T-helper 22 cell (primary cell): ENCODE measurements at regions not wholly inside any gene's neighbourhood (a gene's known extent, or its start where the extent isn't known, plus 50 kb on each side); places are given as distances from the start of the nearest gene placed in this dataset.
"Not testable (repeated sequence)": the region's sequence is repeated elsewhere in the genome, so short reads cannot be mapped to it uniquely, and the experiment has no call there.

ENCODE experiments used
- DNase-seq: peaks from one replicate; pipeline ENCODE4 v3.0.0-alpha.2; 2020; ENCODE audit warnings: low read depth

DNA sequence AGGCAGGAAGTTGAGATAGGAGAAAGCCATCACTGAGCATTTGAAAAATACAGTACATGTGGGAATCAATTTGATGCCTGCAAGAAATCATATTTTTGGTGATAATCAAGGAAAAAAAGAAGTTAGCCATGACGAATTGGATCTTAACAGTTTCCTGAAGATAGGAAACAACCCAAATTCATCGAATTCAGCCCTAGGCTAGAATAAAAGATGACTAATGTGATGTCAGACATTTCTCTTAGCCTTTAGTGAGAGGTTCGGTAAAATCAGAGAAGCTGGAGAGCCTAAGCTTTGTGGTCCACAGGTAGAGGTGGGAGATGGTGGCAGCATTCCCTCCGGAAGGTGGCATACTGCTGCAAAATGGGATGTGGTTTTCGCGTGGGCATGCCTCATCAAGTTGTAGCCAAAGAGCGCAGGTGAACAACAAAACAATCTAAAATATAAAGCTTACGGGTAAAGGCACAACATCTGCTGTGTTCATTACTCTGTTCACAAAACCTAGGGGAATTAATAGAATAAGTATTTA lies 144.1 kb upstream of the ALCAM start:
- DNase-seq: no peak

DNA sequence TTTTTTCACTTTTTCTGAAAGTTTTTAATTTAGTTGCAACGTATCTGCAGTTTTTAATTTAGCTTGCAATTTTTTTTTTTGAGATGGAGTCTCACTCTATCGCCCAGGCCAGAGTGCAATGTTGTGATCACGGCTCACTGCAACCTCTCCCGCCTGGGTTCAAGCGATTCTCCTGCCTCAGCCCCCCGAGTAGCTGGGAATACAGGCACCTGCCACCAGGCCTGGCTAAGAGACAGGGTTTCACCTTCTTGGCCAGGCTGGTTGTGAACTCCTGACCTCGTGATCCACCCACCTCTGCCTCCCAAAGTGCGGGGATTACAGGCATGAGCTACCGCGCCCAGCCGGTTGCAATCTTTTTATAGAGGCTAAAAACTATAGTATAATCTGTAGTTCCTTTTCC lies 142.9 kb upstream of the ALCAM start:
- no peak for DNase-seq

DNA sequence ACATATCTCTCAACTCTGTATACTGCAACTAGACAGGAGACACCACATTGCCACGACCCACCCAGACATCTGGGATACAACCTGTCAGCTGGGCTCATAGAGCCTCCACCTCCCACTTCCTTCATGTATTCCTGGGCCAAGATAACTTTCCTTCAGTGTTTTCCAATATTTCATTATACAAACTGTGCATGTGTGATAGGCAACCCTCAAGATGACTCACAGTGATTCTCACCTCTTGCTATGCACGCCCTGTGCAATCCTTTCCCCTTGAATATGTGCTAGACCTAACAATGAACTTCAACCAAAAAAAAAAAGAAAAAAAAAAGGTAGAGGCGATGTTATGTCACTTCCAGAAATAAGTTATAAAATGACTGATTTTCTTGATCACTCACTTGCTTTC lies 138.0 kb upstream of the ALCAM start:
- DNase-seq: no peak

DNA sequence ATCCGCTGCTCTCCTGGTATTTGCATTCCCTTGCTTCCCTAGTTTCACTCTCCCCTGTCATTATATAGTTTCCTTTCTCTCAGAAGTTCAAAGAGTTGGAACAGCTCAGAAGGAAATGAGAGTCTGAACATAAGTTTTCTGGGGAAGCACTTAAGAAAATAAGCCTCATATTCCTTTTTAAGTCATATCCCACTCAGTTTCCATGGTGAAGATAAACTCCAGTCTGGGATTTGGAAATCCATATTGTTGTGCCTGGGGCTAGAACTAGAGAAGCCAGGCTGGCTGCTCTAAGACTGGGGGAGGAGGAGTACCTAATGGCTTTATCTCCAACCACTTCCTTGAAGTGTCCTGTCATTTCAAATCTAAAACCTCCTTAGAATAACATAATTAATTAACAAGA lies 134.2 kb upstream of the ALCAM start:
- DNase-seq: no peak

DNA sequence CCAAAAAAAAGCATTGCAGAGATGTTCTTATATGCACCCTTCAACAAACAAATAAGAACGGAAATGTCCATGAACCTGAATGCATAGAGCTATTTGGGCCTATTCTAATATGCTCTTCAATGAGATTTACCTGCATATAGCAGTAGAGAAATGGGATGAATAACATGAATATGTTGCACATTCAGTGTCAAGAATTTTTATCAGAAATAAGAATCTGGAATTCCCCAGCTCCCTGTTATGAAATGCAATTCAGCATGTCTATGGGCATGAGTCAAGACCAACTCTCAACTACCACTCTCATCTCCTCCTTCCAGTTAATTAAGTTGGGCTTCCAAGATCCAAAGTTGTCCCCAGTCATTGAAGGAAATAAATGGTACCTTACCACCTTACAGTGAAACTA lies 133.7 kb upstream of the ALCAM start:
- no peak for DNase-seq

DNA sequence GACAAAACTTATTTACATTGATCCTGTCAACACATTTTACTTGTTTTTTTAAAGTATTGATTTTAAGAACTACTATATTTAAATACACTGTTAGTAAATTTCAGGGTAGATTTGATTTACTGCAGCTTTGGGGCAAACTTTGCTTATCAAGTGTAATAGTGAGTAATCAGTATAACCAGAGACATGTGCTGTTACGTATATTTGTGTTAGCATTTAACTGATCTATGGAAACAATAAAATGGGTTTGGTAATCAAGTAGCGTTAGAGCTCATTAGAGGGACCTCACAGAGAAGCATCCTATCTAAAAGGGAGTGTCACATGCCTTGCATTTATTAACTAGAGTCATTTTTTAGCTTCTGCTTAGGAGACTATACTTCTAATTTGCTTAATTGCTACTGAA lies 131.5 kb upstream of the ALCAM start:
- DNase-seq: no peak

DNA sequence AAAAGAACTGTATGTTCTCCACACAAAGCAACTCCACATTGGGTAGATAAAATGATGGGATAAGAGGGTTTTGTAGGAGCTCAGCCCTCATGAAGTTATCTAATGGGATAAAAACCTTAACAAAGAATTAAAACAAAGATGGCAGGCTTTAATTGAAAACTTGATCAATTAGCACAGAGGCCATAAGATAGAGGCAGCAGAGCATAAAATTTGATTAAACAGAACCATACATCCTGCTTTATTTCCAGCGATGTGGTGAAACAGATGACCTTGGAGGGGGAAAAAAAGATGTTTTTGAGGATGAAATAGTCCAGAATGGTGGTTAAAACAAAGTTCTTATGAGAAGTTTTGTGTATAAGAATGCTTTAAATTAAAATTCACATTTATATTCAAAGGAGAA lies 130.9 kb upstream of the ALCAM start:
- no peak for DNase-seq

DNA sequence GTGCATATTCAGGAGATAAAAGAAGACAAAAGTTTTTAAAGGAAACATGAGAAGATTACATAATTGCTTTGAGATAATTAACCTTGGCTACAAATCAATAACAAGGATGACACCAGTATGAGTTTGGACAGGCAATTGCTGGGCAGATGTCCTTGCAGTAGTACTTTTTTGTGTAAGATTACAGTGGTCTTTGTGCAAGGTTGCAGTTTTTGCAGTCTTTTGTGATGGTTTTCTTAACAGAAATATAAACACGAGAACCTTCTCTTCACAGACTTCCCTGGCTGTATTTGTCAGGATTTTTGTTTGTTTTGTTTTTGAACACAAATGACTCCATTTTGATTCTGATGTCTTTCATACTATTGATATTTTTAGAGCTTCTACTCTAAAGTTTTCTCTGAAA lies 128.3 kb upstream of the ALCAM start:
- no peak for DNase-seq

DNA sequence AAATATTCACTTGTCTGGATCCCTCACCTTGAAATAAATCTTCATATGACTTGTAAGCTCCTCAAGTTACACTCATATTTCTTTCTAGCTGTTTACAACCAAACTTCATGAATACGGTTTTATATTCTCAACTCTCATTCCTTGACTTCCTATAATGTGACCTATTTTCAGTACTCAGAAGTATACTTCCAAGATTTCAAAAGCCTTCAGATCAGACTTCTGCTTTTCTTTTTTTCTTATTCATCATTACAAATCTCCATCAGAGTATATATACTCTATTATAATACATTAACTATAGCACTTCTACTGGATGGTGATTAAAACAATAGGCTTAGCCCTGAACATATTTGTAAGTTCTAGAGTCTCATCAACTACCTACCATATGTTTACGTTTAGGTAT lies 123.6 kb upstream of the ALCAM start:
- DNase-seq: no peak

DNA sequence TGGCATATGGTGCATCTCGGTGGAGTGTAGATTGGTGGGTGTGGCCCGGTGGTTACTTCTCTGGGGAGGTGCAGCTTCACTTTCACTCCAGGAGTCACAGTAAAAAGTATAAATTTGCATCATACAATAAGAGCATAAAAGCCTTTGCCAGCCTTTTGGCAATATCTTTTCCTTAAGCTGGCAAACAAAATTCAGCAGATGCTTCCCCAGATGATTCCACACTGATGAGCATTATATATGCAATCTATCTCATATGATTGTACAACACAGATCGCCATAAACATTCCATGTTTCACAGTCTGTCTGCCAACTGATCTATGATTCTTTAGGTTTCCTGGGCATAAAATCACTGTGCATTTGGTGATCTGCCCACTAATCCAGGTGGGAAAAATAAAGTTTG lies 120.2 kb upstream of the ALCAM start:
- DNase-seq: no peak

DNA sequence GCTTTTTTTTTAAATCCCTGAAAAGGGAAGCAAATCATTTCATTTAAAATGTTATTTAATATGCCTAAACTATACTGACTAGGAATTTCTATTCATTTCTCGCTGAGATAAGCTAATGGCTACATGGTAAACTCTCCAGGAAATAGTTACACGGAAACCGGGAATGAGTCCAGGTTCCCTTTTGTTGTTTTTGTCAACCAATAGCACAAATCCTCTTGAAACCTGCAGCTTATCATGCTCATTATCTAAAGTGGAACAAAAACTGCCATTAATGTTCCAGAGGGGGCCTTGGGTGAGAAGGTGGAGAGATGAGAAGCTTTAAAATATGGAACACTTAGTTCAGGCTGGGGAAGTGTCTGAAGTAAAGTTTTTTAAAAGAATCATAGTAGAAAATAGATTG lies 113.5 kb upstream of the ALCAM start:
- DNase-seq: no peak

DNA sequence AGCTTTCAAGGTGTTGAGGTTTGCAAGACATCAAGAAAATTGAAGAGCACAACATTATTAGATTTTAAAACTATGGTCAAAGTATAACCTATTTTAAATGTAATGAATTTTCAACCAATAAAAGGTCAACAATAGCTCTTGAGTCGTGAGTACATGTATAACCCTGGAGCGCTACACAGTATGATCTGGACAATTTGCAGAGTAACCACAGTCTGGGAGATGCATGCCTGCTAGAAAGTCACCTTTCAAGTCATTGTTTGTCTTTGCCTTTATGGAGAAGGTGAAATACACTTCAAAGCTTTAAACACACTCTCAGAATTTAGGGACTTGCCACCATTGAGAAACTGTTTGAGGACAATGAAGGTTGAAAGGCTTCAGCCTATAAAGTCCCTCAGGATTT lies 112.6 kb upstream of the ALCAM start:
- no peak for DNase-seq

DNA sequence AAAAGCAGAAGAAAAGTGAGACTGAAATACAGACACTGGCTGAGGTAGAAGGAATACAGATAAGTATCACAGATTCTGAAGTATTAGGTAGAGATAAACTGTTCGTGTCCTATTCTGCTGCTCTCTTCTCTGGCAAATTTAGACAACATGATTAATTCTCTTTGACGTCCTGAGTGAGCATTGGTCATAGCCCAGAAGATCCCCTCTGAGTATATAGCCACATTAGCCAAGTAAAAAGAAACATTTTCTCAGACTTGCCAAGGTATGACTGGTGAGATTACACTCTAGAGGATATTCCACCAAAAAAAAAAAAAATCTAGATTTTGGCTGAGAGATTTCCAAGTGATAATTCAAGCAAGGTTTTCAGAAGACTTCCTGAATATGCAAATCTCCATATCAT lies 111.4 kb upstream of the ALCAM start:
- no peak for DNase-seq

DNA sequence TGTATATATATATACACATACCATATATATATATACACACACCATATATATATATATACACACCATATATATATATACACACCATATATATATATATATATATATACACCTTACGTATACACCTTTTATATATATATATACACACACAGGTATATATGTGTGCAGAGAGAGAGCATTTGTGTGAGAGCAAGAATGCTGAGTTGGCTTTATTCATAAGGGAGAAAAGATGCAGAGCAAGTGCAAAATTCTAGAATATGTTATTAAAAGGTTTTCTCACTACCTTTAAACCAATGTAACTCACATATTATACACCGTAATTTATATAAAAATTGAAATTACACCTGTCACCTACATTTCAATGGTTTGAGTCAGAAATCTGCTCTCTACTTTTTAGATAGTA lies 107.2 kb upstream of the ALCAM start:
- no peak for DNase-seq

DNA sequence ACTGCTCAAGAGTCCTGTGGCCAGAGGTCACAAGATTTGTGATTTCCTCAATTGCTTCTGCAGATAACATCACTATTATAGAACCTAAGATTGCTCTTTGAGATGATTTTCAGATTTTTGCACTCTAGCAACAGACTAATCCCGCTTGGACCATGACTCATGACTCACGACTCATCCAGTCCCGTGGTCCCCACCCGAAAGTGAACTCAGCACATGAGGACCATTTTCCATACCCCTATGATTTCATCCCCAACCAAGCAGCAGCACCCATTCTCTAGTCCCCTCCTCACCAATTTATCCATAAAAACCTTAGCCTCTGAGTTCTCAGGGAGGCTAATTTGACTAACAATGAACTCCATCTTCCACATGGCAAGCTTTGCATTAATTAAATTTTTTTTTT lies 106.3 kb upstream of the ALCAM start:
- DNase-seq: no peak

DNA sequence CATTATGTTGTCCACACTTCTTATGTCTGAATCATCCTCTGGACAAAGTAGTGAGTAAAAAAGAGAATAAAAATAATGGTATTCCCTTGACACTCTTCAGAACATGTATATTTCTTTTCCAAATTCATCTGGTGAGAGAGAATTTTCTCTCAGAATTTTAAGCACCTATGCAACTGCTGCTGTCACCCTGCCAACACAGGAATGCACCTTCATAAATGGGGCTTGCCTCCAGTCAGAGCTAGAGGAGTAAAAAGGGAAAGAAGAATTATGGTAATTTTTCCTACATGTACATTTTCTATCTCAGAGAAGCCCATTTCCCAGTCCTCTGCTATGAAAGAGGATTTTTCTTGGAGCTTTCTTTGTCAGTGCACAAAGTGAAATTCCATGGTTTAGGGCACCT lies 92.2 kb upstream of the ALCAM start:
- DNase-seq: no peak

DNA sequence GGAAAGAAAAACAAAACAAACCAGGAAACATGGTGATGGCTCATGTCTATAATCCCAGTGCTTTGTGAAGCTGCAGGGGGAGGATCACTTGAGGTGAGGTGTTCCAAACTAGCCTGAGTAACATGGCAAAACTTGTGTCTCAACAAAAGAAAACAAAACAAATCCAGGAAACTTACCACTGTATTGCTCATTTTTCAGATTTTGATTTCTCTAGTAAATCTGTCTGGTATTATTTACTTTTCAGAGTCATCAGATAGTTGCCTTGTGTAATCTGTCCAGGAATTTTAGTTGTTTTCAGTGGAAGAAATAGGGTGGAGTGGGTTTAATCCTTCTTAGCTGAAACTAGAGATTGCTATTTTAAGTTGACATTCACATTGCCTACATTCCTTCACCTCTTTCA lies 91.8 kb upstream of the ALCAM start:
- DNase-seq: no peak

DNA sequence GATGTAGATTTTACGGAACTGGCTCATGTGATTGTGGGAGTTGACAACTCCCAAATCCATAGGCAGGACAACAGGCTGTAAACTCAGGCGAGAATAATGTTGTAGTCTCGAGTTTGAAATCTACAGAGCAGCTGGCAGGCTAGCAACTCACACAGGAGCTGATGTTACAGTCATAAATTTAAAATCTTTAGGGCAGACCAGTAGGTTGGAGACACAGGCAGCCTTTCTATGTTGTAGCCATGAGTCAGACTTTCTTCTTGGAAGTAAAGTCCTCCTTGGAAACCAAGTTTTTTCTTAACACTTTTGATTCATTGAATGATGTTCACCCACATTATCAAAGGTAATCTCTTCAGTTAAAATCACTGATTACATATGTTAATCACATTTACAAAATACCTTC lies 89.1 kb upstream of the ALCAM start:
- no peak for DNase-seq

DNA sequence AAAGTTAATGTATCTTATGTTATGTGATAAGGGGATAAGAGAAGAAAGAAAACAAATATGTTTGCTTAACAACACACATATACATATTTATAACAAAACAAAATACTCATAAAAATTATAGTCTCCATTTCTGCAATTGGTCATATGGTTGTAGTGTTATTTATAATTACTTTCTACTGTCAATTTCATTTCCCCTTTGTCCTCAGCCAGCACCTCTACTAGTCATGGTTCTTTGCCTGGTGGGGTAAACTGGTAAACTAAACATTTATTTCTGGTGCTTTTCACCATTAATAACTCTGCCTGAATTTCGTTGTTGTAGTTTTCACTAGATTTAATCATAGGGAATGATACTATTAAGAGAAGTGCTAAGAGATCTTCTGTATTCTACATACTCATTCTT lies 88.0 kb upstream of the ALCAM start:
- no peak for DNase-seq

DNA sequence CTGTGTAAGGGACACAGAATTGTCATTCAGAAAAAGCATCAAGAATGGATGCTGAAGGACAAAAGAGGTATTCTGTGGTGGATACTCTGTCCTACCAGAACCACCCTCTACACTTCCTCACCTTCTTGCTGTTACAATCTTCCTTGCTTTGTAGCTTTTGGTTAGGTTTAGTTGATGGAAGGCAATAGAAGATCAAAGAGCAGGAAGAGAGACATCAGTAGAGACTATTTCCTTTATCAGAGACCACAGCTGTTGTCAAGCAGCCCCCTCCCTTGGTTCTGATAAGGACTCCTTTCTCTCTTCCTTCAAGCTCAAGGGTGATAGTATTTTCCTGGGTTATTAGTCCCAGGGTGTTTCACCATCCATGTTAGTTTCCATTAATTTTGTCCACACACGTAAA lies 84.7 kb upstream of the ALCAM start:
- no peak for DNase-seq

DNA sequence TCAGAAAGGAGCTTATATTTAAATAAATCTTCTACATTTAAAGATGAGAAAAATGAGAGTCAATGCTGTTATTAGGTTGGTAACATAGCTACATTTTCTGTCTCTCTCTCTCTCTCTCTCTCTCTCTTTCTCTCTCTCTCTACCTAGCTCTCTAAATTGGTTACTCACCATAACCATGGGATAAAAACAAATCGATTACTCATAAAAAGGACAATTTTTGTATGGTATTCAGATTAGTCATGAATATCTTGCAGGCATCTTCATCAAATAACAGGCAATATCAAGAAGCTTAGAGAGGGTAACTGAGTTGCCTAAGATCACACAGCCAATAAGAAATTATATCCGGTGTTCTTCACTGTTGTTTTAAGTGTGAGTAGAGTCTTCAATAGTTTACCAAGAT lies 81.8 kb upstream of the ALCAM start:
- no peak for DNase-seq

DNA sequence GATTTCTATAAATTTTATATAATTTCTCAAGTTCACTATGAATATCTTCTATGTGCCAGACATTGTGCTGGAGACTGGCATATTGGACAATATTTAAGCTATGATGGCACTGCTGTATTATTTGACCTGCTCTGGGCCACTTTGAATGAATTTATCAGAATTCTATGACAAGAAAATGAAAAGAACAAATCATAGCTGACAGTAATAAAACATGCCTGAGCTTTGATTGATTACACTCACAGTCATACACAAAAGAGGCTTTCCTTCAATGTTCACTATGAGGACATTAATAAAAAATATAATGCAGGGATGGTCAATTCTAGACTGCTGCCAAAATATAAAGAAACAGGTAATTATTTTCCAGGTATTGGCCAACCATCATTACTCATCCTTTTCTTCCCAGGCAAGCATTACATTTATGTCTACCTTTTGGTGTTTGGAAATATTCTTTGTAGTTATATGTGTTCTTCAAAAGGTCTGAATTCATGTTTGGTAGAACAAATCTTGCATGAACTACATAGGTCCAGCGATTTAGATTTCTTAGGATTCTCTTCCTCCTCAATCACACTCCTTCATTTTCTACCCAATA lies 81.0 kb upstream of the ALCAM start:
- no peak for DNase-seq

DNA sequence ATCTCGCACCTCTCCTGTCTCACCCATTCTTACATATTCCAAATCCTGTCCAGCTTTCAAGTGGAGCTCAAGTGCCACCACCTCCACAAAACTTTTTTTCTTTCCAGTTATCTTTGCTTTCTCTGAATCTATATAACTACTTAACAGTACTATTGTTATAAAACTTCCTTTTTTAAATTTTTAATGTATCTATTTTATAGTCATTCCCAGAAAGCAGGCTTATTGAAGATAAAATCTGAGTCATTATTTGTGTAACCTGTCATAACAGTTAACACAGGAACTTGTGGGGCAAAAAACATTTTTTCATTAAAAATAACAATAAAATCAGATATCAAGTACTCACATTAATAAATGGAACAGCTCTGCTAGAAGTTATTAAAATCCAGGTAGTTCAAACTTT lies 73.3 kb upstream of the ALCAM start:
- DNase-seq: no peak

DNA sequence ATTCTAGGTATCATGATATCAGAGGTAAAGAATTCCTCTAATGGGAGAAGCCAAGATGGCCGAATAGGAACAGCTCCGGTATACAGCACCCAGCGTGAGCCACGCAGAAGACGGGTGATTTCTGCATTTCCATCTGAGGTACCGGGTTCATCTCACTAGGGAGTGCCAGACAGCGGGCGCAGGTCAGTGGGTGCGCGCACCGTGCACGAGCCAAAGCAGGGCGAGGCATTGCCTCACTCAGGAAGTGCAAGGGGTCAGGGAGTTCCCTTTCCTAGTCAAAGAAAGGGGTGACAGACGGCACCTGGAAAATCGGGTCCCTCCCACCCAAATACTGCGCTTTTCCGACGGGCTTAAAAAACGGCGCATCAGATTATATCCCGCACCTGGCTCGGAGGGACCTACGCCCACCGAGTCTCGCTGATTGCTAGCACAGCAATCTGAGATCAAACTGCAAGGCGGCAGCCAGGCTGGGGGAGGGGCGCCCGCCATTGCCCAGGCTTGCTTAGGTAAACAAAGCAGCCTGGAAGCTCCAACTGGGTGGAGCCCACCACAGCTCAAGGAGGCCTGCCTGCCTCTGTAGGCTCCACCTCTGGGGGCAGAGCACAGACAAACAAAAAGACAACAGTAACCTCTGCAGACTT lies 70.4 kb upstream of the ALCAM start:
- DNase-seq: not testable (repeated sequence)
